ENCODE measurements at regions not wholly inside any gene's neighbourhood (a gene's known extent, or its start where the extent isn't known, plus 50 kb on each side); places are given as distances from the start of the nearest gene placed in this dataset.

DNA sequence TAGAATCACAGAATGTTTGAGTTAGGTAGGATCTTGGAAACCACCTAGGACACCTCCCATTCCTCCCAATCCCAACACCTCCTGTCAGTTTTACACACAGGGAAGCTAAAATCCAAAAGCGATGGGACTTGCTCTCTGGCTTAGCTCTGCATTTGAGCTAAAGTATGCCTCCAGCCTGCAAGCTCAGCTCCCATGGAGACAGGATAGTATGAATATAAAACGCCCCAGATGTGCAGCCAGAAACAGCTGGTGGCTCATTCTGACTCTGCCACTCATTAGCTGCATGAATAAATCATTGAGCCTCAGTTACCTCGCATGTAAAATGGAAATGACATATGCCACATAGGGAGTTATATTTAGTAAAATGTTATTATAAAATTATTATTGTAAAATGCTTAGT is 336.0 kb downstream of the SUCLA2 start:
- TF ChIP-seq POLR2A (IDR thresholded peaks at IDR 0.05) (no peak), POLR2AphosphoS5 (IDR thresholded peaks at IDR 0.05; ENCODE audit: insufficient read depth in 1 of 2, low read depth in 1 of 2) (no peak)
- TF ChIP-seq, protein P1, sequence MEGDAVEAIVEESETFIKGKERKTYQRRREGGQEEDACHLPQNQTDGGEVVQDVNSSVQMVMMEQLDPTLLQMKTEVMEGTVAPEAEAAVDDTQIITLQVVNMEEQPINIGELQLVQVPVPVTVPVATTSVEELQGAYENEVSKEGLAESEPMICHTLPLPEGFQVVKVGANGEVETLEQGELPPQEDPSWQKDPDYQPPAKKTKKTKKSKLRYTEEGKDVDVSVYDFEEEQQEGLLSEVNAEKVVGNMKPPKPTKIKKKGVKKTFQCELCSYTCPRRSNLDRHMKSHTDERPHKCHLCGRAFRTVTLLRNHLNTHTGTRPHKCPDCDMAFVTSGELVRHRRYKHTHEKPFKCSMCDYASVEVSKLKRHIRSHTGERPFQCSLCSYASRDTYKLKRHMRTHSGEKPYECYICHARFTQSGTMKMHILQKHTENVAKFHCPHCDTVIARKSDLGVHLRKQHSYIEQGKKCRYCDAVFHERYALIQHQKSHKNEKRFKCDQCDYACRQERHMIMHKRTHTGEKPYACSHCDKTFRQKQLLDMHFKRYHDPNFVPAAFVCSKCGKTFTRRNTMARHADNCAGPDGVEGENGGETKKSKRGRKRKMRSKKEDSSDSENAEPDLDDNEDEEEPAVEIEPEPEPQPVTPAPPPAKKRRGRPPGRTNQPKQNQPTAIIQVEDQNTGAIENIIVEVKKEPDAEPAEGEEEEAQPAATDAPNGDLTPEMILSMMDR (IDR thresholded peaks at IDR 0.05), result no peak
- Histone ChIP-seq H3K27me3 (no peaks in the 10 kb centered on the region), H3K4me1 (no peaks in the 10 kb centered on the region), H3K9me3 (no peaks in the 10 kb centered on the region), H3K27ac (no peak overlapping the region), H3K36me3 (no peaks in the 10 kb centered on the region), H3K4me3 (no peak overlapping the region)
- no peak for DNase-seq (ENCODE audit: extremely low spot score in 2 of 2)
- intact Hi-C loops (cut with DNase I), result no loop called here

DNA sequence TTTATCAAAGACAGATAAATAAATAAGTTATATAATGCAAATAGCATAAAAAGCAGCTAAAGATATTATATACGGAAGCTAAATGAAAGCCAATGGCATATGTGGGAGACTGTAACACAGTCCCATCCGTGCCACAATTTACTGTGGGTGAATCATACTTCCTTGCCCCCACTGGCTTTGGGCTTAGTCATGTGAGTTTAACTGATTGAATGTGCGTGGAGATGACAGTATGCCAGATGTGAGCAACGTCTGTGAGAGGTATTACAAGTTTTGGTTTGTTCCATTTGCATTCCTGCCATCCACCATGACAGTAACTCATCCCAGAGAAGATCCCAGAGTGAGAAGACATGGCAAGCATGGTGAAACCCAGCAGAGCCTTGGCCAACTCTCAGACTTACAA is 340.0 kb downstream of the SUCLA2 start:
- no peak overlapping the region for H3K4me3 ChIP-seq
- no peak for TF ChIP-seq POLR2AphosphoS5 (IDR thresholded peaks at IDR 0.05; ENCODE audit: insufficient read depth in 1 of 2, low read depth in 1 of 2)
- TF ChIP-seq POLR2A (IDR thresholded peaks at IDR 0.05), result no peak
- TF ChIP-seq, protein P1 (IDR thresholded peaks at IDR 0.05), result no peak
- intact Hi-C loops (cut with DNase I), result no loop called here
- DNase-seq (ENCODE audit: extremely low spot score in 2 of 2), result no peak
- no peak overlapping the region for H3K27ac ChIP-seq
- H3K36me3 ChIP-seq, result no peaks in the 10 kb centered on the region
- H3K9me3 ChIP-seq, result no peaks in the 10 kb centered on the region
- H3K27me3 ChIP-seq, result no peaks in the 10 kb centered on the region
- no peaks in the 10 kb centered on the region for H3K4me1 ChIP-seq

DNA sequence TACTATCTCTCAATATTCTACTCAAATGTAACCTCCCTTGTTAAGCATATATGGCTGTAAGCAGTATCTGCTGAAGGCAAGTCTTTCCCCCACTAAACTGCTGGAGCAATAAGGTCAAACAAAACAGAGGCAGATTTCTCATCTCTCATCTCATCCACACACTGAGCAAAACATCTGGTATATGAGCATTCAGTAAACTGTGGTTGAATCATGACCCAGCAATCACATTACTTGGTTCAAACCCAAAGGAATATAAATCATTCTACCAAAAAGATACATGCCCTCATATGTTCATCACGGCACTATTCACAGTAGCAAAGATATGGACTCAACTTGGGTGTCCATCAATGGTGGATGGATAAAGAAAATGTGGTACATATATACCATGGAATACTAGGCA is 344.4 kb downstream of the SUCLA2 start:
- intact Hi-C loops (cut with DNase I), result no loop called here
- DNase-seq (ENCODE audit: extremely low spot score in 2 of 2), result no peak
- TF ChIP-seq, protein P1 (IDR thresholded peaks at IDR 0.05), result no peak
- TF ChIP-seq POLR2AphosphoS5 (IDR thresholded peaks at IDR 0.05; ENCODE audit: insufficient read depth in 1 of 2, low read depth in 1 of 2), result no peak
- no peak for TF ChIP-seq POLR2A (IDR thresholded peaks at IDR 0.05)
- Histone ChIP-seq H3K4me3 (no peak overlapping the region), H3K9me3 (no peaks in the 10 kb centered on the region), H3K4me1 (no peaks in the 10 kb centered on the region), H3K27me3 (no peaks in the 10 kb centered on the region), H3K36me3 (no peaks in the 10 kb centered on the region), H3K27ac (no peak overlapping the region)

DNA sequence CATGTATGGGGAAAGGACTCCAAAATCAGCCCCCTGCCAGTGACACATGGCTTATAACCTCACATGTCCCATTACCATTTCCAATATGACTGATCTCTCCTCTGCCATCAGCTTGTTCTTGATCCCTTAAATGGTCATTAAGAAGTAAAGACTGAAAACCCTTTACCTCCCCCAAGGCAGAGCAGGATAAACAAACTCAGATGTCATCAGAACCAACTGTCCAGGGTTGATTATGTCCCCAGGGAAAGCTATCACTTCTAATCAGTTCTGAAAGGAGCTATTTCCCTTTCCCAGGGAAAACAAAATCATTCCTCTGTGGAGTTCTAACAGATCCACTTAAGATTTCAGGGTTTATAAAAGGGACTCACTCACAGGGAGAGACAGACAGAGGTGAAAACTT is 350.9 kb downstream of the SUCLA2 start:
- no peaks in the 10 kb centered on the region for H3K27me3 ChIP-seq
- no peak overlapping the region for H3K4me3 ChIP-seq
- H3K9me3 ChIP-seq, result no peaks in the 10 kb centered on the region
- DNase-seq (ENCODE audit: extremely low spot score in 2 of 2), result no peak
- H3K27ac ChIP-seq, result no peak overlapping the region
- no peaks in the 10 kb centered on the region for H3K36me3 ChIP-seq
- TF ChIP-seq POLR2A (IDR thresholded peaks at IDR 0.05), result no peak
- no peak for TF ChIP-seq POLR2AphosphoS5 (IDR thresholded peaks at IDR 0.05; ENCODE audit: insufficient read depth in 1 of 2, low read depth in 1 of 2)
- TF ChIP-seq, protein P1 (IDR thresholded peaks at IDR 0.05), result no peak
- H3K4me1 ChIP-seq, result no peaks in the 10 kb centered on the region
- intact Hi-C loops (cut with DNase I), result no loop called here

DNA sequence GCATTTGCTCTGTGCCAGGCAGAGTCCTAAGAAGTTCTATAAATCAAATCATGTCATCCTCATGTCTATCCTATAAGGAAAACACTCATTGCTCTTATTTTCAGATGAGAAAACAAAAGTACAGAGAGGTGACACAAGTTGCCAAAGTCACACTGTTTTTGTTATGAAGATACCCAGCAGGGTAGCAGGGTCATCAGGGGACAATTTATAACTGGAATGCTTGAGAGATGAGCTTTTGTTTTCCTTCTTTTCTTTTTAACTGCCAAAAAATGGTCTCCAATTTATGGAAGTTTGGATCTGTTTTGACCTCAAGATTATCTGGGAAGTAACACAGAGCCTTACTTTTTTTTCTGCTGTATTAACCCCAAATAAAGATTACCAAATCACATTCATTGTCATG is 354.1 kb downstream of the SUCLA2 start:
- no peak for TF ChIP-seq POLR2A (IDR thresholded peaks at IDR 0.05)
- TF ChIP-seq POLR2AphosphoS5 (IDR thresholded peaks at IDR 0.05; ENCODE audit: insufficient read depth in 1 of 2, low read depth in 1 of 2), result no peak
- TF ChIP-seq, protein P1 (IDR thresholded peaks at IDR 0.05), result no peak

More for the DNA sequence above, 354.1 kb downstream of the SUCLA2 start:
- Histone ChIP-seq H3K36me3 (no peaks in the 10 kb centered on the region), H3K9me3 (no peaks in the 10 kb centered on the region), H3K27me3 (no peaks in the 10 kb centered on the region), H3K27ac (no peak overlapping the region), H3K4me3 (no peak overlapping the region), H3K4me1 (no peaks in the 10 kb centered on the region)
- DNase-seq (ENCODE audit: extremely low spot score in 2 of 2), result no peak
- intact Hi-C loops (cut with DNase I), result no loop called here

Measured in vagina (tissue), 2 donors.